ENCODE measurements at regions not wholly inside any gene's neighbourhood (a gene's known extent, or its start where the extent isn't known, plus 50 kb on each side); places are given as distances from the start of the nearest gene placed in this dataset.

DNA sequence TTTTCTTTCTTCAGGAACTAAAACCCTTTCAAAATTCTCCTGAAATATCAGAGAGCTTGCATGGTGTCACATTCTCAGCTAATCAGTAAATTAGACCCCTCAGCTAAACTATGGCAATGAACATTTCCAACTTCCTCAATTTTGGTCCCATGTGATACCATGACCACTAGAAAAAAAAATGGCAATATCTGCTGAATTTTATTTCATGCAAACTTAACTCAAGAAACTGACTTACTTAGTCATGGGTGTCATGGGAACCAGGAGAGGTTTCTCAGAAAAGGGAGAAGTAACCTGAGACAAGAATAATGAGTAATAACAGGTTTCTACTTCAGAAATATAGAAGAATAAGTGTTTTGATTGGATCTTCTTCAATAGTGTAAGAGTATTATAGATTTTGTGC lies 784.6 kb upstream of the ALCAM start:
- no peak overlapping the region for H3K4me3 ChIP-seq (ENCODE audit: low read depth in 1 of 2, low read length in 2 of 2)
- no peaks in the 10 kb centered on the region for H3K36me3 ChIP-seq (ENCODE audit: insufficient read depth, low read length)
- DNase-seq: no peak
- no peaks in the 10 kb centered on the region for H3K79me2 ChIP-seq (ENCODE audit: insufficient read depth, low read length)
- H4K20me1 ChIP-seq (ENCODE audit: insufficient read depth, low read length): no peaks in the 10 kb centered on the region
- no peak for ATAC-seq (ENCODE audit: insufficient read depth, low read depth)
- no peak overlapping the region for H2AFZ ChIP-seq (ENCODE audit: low read depth, low read length)
- H3K4me1 ChIP-seq (ENCODE audit: insufficient read depth, low read length): no peaks in the 10 kb centered on the region
- H3K27ac ChIP-seq (ENCODE audit: low read length): no peak overlapping the region
- H3K27me3 ChIP-seq (ENCODE audit: insufficient read depth, low read length, poor library complexity): no peaks in the 10 kb centered on the region
- no peak overlapping the region for H3K9ac ChIP-seq (ENCODE audit: low read depth, low read length)
- no peak overlapping the region for H3K4me2 ChIP-seq (ENCODE audit: insufficient read depth, low read length)
- peaks cover 18% of the 10 kb centered on the region for H3K9me3 ChIP-seq (ENCODE audit: insufficient read depth, low read length, severe bottlenecking)
- no peak for TF ChIP-seq CTCF (IDR thresholded peaks at IDR 0.05; ENCODE audit: borderline replicate concordance, extremely low read depth, low read length, poor library complexity, severe bottlenecking)
- TF ChIP-seq EZH2 (IDR thresholded peaks at IDR 0.05; ENCODE audit: borderline replicate concordance, low read depth, low read length, severe bottlenecking): no peak

- DNase-seq: no peak
- H3K4me2 ChIP-seq (ENCODE audit: insufficient read depth, low read length): no peak overlapping the region
- H3K36me3 ChIP-seq (ENCODE audit: insufficient read depth, low read length): no peaks in the 10 kb centered on the region
- H3K27ac ChIP-seq (ENCODE audit: low read length): no peak overlapping the region
- no peak overlapping the region for H3K9ac ChIP-seq (ENCODE audit: low read depth, low read length)
- H3K4me3 ChIP-seq (ENCODE audit: low read depth in 1 of 2, low read length in 2 of 2): no peak overlapping the region
- no peak for TF ChIP-seq EZH2 (IDR thresholded peaks at IDR 0.05; ENCODE audit: borderline replicate concordance, low read depth, low read length, severe bottlenecking)
- no peak for TF ChIP-seq CTCF (IDR thresholded peaks at IDR 0.05; ENCODE audit: borderline replicate concordance, extremely low read depth, low read length, poor library complexity, severe bottlenecking)
- no peaks in the 10 kb centered on the region for H3K79me2 ChIP-seq (ENCODE audit: insufficient read depth, low read length)
- H4K20me1 ChIP-seq (ENCODE audit: insufficient read depth, low read length): no peaks in the 10 kb centered on the region
- no peaks in the 10 kb centered on the region for H3K4me1 ChIP-seq (ENCODE audit: insufficient read depth, low read length)
- ATAC-seq (ENCODE audit: insufficient read depth, low read depth): no peak
- no peaks in the 10 kb centered on the region for H3K27me3 ChIP-seq (ENCODE audit: insufficient read depth, low read length, poor library complexity)
- no peaks in the 10 kb centered on the region for H3K9me3 ChIP-seq (ENCODE audit: insufficient read depth, low read length, severe bottlenecking)
- H2AFZ ChIP-seq (ENCODE audit: low read depth, low read length): no peak overlapping the region
Measured at GRCh38 chr3:104584682-104585081, 782.0 kb upstream of the ALCAM start.

- Histone ChIP-seq H3K27ac (ENCODE audit: low read length) (no peak overlapping the region), H3K4me1 (ENCODE audit: insufficient read depth, low read length) (no peaks in the 10 kb centered on the region), H3K9ac (ENCODE audit: low read depth, low read length) (no peak overlapping the region), H3K9me3 (ENCODE audit: insufficient read depth, low read length, severe bottlenecking) (no peaks in the 10 kb centered on the region), H3K36me3 (ENCODE audit: insufficient read depth, low read length) (no peaks in the 10 kb centered on the region), H3K79me2 (ENCODE audit: insufficient read depth, low read length) (no peaks in the 10 kb centered on the region), H3K4me3 (ENCODE audit: low read depth in 1 of 2, low read length in 2 of 2) (no peak overlapping the region), H3K4me2 (ENCODE audit: insufficient read depth, low read length) (no peak overlapping the region), H3K27me3 (ENCODE audit: insufficient read depth, low read length, poor library complexity) (no peaks in the 10 kb centered on the region), H2AFZ (ENCODE audit: low read depth, low read length) (no peak overlapping the region), H4K20me1 (ENCODE audit: insufficient read depth, low read length) (no peaks in the 10 kb centered on the region)
- TF ChIP-seq EZH2 (IDR thresholded peaks at IDR 0.05; ENCODE audit: borderline replicate concordance, low read depth, low read length, severe bottlenecking): no peak
- no peak for ATAC-seq (ENCODE audit: insufficient read depth, low read depth)
- DNase-seq: no peak
Measured at GRCh38 chr3:104586344-104586743, 780.4 kb upstream of the ALCAM start.

GRCh38 chr3:104588442-104588841 lies 778.3 kb upstream of the ALCAM start:
- Histone ChIP-seq H3K9me3 (ENCODE audit: insufficient read depth, low read length, severe bottlenecking) (no peaks in the 10 kb centered on the region), H3K4me1 (ENCODE audit: insufficient read depth, low read length) (no peaks in the 10 kb centered on the region), H2AFZ (ENCODE audit: low read depth, low read length) (no peak overlapping the region), H3K27me3 (ENCODE audit: insufficient read depth, low read length, poor library complexity) (no peaks in the 10 kb centered on the region), H3K36me3 (ENCODE audit: insufficient read depth, low read length) (no peaks in the 10 kb centered on the region), H3K9ac (ENCODE audit: low read depth, low read length) (no peak overlapping the region), H3K4me2 (ENCODE audit: insufficient read depth, low read length) (no peak overlapping the region), H4K20me1 (ENCODE audit: insufficient read depth, low read length) (no peaks in the 10 kb centered on the region), H3K4me3 (ENCODE audit: low read depth in 1 of 2, low read length in 2 of 2) (no peak overlapping the region), H3K27ac (ENCODE audit: low read length) (no peak overlapping the region), H3K79me2 (ENCODE audit: insufficient read depth, low read length) (no peaks in the 10 kb centered on the region)
- ATAC-seq (ENCODE audit: insufficient read depth, low read depth) (no peak), DNase-seq (no peak)
- TF ChIP-seq CTCF (IDR thresholded peaks at IDR 0.05; ENCODE audit: borderline replicate concordance, extremely low read depth, low read length, poor library complexity, severe bottlenecking) (no peak), EZH2 (IDR thresholded peaks at IDR 0.05; ENCODE audit: borderline replicate concordance, low read depth, low read length, severe bottlenecking) (no peak)
